Lower leg skin (tissue), 3 donors: ENCODE measurements at regions not wholly inside any gene's neighbourhood (a gene's known extent, or its start where the extent isn't known, plus 50 kb on each side); places are given as distances from the start of the nearest gene placed in this dataset.

Source experiments
- CTCF ChIP-seq, 3 donors: fragments of 450-650 bp; IDR thresholded peaks; one replicate each; pipeline ENCODE4 v1.5.1; 2016; ENCODE audit warnings: antibody characterized with exemption in 3 of 3, mild to moderate bottlenecking in 3 of 3, moderate library complexity in 2 of 3
- POLR2A ChIP-seq, 2 donors: fragments of 450-650 bp; IDR thresholded peaks; one replicate each; pipeline ENCODE4 v1.6.1; 2016 to 2017; ENCODE audit warnings: antibody characterized with exemption in 2 of 2, mild to moderate bottlenecking in 1 of 2, moderate library complexity in 1 of 2

GRCh38 chr7:34452363-34452762 lies 205.7 kb upstream of the NPSR1 start:
- TF ChIP-seq POLR2A (IDR thresholded peaks at IDR 0.05) (no peak), CTCF (IDR thresholded peaks at IDR 0.05) (no peak)
